WI38 (cell line): ENCODE measurements at regions not wholly inside any gene's neighbourhood (a gene's known extent, or its start where the extent isn't known, plus 50 kb on each side); places are given as distances from the start of the nearest gene placed in this dataset.

Source experiments
- H3K4me3 ChIP-seq: 2 replicates; pipeline ENCODE4 v1.5.1; 2011; ENCODE audit warnings: low read depth, mild to moderate bottlenecking, control low read depth, low read length
- CTCF ChIP-seq: IDR thresholded peaks from 2 replicates; pipeline ENCODE4 v1.5.1; 2012; ENCODE audit warnings: low read depth, mild to moderate bottlenecking, control low read depth, low read length

GRCh38 chr18:47566809-47567208 is 315.3 kb upstream of the SKOR2 start:
- H3K4me3 ChIP-seq, result no peak overlapping the region

GRCh38 chr18:47560723-47561715 is 309.6 kb upstream of the SKOR2 start:
- H3K4me3 ChIP-seq, result no peak overlapping the region
- no peak for TF ChIP-seq CTCF

More at GRCh38 chr18:47566809-47567208, 315.3 kb upstream of the SKOR2 start:
- no peak for TF ChIP-seq CTCF

DNA sequence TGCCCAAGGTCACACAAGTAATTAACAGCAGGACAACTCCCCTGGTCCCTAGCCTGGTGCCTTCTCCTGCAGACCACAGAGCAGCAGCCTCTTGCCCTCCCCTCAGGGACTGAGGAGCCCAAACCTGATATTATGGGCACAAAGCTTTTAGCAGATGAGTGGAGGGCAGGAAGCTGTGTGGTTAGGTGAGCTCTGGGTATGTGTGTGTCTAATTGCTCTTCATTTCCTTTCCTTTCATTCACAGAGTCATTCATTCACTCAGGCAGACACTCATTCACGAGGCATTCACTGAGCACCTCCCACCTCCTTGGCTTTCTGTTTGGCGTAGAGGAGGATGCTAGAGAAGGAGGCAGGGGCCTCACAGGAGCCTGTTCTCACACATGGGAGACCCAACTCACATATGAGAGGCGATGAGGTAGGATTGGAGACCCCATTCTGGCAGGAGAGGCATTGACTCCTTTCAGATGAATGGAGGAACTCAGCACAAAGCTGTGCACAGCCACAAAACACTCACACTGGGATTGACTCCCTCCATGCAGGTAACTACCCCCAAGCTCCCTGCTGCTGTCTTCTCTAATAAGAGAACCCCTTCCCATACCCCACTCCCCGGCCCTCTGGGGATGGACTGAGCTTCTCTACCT is 306.8 kb upstream of the SKOR2 start:
- no peak overlapping the region for H3K4me3 ChIP-seq
- no peak for TF ChIP-seq CTCF

GRCh38 chr18:47557160-47557559 is 305.7 kb upstream of the SKOR2 start:
- no peak overlapping the region for H3K4me3 ChIP-seq
- no peak for TF ChIP-seq CTCF

- TF ChIP-seq CTCF, result no peak
- H3K4me3 ChIP-seq, result no peak overlapping the region
These were observed 301.3 kb upstream of the SKOR2 start for GRCh38 chr18:47552783-47553182.

GRCh38 chr18:47550611-47551010 is 299.2 kb upstream of the SKOR2 start:
- no peak for TF ChIP-seq CTCF
- no peak overlapping the region for H3K4me3 ChIP-seq

GRCh38 chr18:47549021-47549540 is 297.6 kb upstream of the SKOR2 start:
- H3K4me3 ChIP-seq, result no peak overlapping the region
- TF ChIP-seq CTCF, result no peak
